ENCODE measurements at regions not wholly inside any gene's neighbourhood (a gene's known extent, or its start where the extent isn't known, plus 50 kb on each side); places are given as distances from the start of the nearest gene placed in this dataset.
"Not testable (repeated sequence)": the region's sequence is repeated elsewhere in the genome, so short reads cannot be mapped to it uniquely, and the experiment has no call there.

DNA sequence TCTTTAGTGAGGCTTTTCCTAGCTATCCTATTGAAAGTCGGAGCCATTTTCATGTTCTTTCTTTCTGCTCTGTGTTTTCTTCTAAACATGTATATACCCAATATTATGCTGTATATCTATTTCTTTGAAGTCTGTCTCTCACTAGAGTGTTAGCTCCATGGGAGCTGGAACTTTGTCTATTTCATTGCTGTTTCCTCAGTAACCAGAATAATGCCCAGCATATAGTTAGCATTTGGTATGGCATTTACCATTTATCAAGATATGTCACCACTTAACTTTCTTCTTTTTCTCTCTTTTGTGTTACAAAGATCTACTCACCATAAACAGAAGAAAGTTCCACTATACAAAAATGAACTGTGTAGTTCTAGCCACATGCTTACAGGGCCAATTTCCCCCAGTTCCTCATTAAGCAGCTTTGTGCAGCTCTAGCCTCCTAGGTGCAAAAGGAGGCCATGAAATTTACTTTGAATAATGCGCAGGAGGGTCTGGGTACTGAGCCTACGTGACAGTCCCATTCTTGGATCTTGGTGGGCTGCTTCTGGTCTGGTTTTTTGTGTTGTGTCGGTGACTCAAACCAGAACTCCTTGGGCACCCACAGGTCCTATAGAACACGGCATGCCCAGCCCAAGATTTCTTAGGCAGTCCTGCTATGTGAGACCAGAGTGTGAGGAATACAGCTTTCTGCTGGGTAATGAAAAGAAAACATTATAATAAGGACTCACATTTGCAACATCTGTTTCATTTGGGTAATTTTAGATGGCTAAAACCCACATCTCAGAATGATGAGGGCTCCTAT lies 302.3 kb upstream of the IGFBP7 start:
- DNase-seq (ENCODE audit: low read depth) = no peak

- DNase-seq (ENCODE audit: low read depth) = no peak
Measured at GRCh38 chr4:57410331-57411052, 300.3 kb upstream of the IGFBP7 start.

- no peak for DNase-seq (ENCODE audit: low read depth)
Measured at GRCh38 chr4:57405359-57405758, 295.2 kb upstream of the IGFBP7 start.

DNA sequence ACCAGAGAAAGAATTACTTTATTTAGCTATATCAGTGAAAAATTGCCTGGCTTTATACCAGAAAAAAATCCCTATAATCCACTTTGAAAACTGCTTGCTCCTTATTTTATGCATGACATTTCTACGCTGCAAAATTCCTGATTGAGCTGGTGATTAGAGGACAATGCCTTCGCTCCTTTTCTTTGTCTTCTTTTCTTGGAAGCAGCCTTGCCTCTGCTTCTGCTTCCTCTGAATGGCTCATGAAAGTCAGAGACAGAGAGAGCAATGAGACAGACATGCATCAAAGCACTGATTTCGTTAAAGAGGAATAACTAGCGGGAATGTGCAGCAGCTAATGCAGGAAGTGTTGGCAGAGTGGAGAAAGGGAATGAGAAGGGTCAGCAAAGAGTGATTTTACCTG lies 294.3 kb upstream of the IGFBP7 start:
- DNase-seq (ENCODE audit: low read depth) = no peak

GRCh38 chr4:57403591-57403990 lies 293.4 kb upstream of the IGFBP7 start:
- no peak for DNase-seq (ENCODE audit: low read depth)

GRCh38 chr4:57401586-57401985 lies 291.4 kb upstream of the IGFBP7 start:
- DNase-seq (ENCODE audit: low read depth) = no peak

DNA sequence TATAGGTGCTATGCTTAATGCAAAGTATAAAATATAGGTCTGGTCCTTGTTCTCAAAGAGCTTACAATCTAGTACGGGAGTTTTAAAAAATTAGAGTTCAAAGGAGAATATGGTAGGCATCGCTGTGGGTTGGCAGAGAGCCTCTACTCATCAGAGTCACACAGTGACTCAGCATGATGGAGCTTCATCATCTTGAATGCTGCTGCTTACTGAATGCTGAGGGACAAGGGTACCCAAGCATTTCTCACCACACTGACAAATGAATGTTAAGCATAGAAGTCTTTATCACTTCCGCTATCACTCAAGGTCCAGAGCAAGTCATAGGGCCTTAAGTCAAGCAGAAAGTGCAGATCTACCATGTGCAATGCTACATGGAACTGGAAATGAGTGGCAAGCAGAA lies 268.6 kb upstream of the IGFBP7 start:
- no peak for DNase-seq (ENCODE audit: low read depth)

- DNase-seq (ENCODE audit: low read depth) = no peak
Measured at GRCh38 chr4:57374866-57375595, 264.8 kb upstream of the IGFBP7 start.

- no peak for DNase-seq (ENCODE audit: low read depth)
Measured at GRCh38 chr4:57373991-57374390, 263.8 kb upstream of the IGFBP7 start.

GRCh38 chr4:57371671-57372070 lies 261.5 kb upstream of the IGFBP7 start:
- DNase-seq (ENCODE audit: low read depth) = no peak

GRCh38 chr4:57370691-57371090 lies 260.5 kb upstream of the IGFBP7 start:
- DNase-seq (ENCODE audit: low read depth) = no peak

DNA sequence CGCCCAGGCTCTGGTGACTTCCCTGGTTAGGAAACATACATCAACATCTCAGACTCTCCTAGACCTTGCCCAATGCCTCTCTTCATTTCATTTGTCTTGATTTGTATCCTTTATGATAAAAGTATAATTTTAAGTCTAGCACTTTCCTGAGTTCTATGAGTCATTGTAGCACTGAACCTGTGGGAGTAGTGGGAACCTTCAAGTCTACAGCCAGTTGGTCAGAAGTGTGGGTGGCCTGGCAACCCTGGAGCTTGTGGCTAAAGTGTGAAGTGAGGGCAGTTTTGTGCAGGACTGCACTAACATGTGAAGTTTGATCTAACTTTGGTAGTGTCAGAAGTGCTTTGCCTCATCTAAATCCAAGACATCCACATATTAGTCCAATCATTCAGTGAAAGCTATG lies 259.3 kb upstream of the IGFBP7 start:
- no peak for DNase-seq (ENCODE audit: low read depth)

DNA sequence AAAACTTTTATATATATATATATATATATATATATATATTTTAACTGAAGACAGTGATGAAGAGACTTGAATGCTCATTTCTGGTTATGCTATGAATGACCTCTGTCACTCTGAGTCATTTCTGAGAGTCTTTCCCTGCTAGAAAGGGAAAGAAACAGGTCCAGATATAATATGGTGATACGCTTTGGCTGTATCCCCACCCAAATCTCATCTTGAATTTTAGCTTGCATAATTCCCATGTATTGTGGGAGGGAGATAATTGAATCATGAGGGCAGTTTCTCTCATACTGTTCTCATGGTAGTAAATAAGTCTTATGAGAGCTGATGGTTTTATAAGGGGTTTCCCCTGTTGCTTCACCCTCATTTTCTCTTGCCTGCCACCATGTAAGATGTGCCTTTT lies 254.1 kb upstream of the IGFBP7 start:
- DNase-seq (ENCODE audit: low read depth) = no peak

- no peak for DNase-seq (ENCODE audit: low read depth)
Measured at GRCh38 chr4:57363346-57363745, 253.2 kb upstream of the IGFBP7 start.

DNA sequence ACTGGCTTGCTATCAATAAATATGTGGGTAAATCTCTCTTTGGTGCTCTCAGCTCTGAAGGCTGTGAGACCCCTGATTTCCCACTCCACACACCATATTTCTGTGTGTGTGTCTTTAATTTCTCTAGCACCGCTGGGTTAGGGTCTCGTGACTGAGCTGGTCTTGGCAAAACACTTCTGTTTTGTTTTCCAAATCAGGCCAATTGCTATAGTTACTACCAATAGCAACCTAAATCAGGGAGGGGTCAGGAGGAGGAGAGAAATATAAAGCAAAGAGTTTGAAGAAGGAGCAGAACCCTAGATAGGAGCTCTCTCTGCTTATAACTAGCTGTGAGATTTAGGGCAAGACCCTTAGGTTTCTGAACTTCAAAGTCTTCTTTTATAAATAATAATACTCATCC lies 250.5 kb upstream of the IGFBP7 start:
- no peak for DNase-seq (ENCODE audit: low read depth)

DNA sequence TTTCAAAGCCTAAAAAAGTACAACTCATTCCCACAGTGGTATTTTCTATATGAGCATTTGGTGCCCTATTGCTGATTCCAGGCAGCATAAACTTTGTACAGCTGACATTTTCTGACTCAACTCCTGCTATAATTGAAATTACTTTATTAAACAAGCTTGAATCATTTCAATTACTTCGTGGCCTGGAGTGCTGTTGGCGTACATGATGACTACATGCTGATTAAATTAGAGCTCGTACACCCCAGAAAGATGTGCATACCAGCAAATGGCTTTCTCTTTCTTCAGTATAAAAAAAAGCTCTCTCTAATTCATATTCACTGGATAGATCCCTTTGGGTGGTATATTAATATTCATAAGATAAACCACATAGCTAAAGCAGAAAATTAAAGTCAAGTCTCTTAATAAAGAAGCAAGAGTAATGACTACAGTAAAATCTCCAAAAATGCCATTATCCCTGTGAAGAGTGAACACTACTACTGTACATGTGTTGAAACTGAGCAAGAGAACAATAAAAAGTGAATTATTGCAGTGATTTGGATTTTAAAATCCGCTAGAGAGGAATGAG lies 245.0 kb upstream of the IGFBP7 start:
- no peak for DNase-seq (ENCODE audit: low read depth)

GRCh38 chr4:57351731-57352130 lies 241.5 kb upstream of the IGFBP7 start:
- no peak for DNase-seq (ENCODE audit: low read depth)

DNA sequence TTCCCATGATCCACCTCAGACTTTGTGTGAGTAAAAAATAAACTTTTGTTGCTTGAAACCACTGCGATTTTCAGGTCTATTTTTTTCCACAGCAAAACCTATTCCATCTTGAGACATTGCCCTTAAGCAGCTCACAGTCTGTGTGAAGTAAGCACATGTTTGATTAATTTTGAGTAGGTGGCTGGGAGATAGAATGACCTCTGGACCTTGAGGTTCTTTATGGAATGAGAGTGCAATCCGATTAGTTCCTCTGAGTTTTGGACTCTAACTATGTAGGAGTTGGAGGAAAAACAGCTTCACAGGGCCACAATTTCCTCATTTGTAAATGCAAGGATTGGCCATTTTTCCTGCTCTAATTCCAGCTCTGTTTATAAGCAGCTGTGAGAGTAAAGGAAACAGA lies 234.1 kb upstream of the IGFBP7 start:
- DNase-seq (ENCODE audit: low read depth) = no peak

- no peak for DNase-seq (ENCODE audit: low read depth)
Measured at GRCh38 chr4:57342411-57342810, 232.2 kb upstream of the IGFBP7 start.

DNA sequence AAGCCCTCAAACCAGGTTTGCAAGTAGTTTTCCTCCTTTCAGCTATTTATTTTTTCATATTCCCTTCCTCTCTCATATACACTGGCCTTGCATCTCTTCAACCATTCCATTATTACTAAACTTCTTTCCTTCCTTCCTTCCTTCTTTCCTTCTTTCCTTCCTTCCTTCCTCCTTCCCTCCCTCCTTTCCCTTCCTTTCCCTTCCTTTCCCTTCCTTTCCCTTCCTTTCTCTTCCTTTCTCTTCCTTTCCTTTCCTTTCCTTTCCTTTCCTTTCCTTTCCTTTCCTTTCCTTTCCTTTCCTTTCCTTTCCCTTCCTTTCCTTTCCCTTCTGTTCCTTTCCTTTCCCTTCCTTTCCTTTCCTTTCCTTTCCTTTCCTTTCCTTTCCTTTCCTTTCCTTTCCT lies 228.7 kb upstream of the IGFBP7 start:
- DNase-seq (ENCODE audit: low read depth) = not testable (repeated sequence)

DNA sequence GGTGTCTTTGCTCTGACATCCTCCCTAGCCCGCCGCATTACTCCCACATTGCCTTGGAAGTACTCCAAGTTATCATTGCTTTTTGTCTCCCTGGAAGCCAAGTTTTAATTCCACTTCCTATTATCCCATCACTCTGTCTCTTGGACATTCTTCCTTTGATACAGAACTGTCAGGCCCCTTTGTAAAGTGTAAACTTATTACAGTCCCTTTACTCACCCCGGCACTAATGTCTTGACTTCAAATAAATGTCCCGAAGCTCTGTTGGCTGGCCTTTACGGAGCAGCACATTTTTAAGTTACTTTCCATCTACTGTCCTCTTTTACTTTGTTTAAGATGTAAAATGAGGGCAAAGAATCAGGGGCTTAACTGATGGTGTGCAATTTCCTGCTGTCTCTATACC lies 223.5 kb upstream of the IGFBP7 start:
- no peak for DNase-seq (ENCODE audit: low read depth)

DNA sequence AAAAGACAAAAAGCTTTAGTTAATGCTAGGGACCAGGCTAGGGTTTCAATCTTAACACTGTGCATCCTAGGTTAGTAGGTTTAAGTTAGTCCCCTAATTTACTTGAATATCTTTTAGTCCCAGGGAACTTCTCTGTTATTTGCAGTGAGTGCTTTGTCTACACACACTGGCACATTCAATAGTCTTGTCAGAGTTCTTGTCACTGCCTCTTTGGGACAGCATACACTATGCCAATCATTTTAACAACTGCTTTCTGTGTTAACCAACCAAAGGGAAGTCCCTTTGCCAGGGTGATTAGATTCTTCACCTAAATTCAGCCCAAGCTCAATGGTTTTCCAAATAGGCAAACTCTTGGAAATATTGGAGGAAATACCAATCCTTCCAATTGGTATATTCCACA lies 221.8 kb upstream of the IGFBP7 start:
- DNase-seq (ENCODE audit: low read depth) = no peak

- DNase-seq (ENCODE audit: low read depth) = no peak
Measured at GRCh38 chr4:57329279-57329678, 219.1 kb upstream of the IGFBP7 start.
